Adrenal gland (tissue), 9 donors: ENCODE measurements at regions not wholly inside any gene's neighbourhood (a gene's known extent, or its start where the extent isn't known, plus 50 kb on each side); places are given as distances from the start of the nearest gene placed in this dataset.

Experiments used
- DNase-seq, 7 donors: peaks; one replicate each; pipeline ENCODE4 v3.0.0-alpha.2; 2019 to 2020
- H3K27ac ChIP-seq, 5 donors: fragments of 200-600 bp; sonication (generic) in 4 of 5; 1 replicate in 3 of 5; 2 replicates in 2 of 5; pipeline versions ENCODE4 v1.5.1 to v1.8.0; 2016 to 2020; ENCODE audit warnings: mild to moderate bottlenecking in 1 of 5
- H3K27me3 ChIP-seq: fragments of 200-600 bp; 2 replicates; pipeline ENCODE4 v1.8.0; 2021
- H3K36me3 ChIP-seq, 2 donors: fragments of 200-600 bp; replicated peaks in 1 of 2; 1 replicate in 1 of 2; 2 replicates in 1 of 2; pipeline versions ENCODE4 v1.5.1 to v1.8.0; 2018 to 2022
- H3K4me1 ChIP-seq, 2 donors: fragments of 200-600 bp; replicated peaks in 1 of 2; 1 replicate in 1 of 2; 2 replicates in 1 of 2; pipeline versions ENCODE4 v1.5.1 to v1.8.0; 2018 to 2021
- H3K4me3 ChIP-seq, 4 donors: fragments of 200-600 bp; sonication (generic) in 3 of 4; one replicate each; pipeline ENCODE4 v1.5.1; 2016 to 2018
- H3K9me3 ChIP-seq, 3 donors: fragments of 200-600 bp; sonication (generic) in 1 of 3; replicated peaks in 1 of 3; 1 replicate in 2 of 3; 2 replicates in 1 of 3; pipeline versions ENCODE4 v1.5.1 to v1.8.0; 2016 to 2021
- POLR2A ChIP-seq, 2 donors: fragments of 450-650 bp; IDR thresholded peaks; one replicate each; pipeline ENCODE4 v1.6.1; 2017; ENCODE audit warnings: antibody characterized with exemption in 2 of 2, mild to moderate bottlenecking in 2 of 2, moderate library complexity in 1 of 2
- WGBS, 4 donors: extraction: QIAGEN DNeasy Blood & Tissue Kit in 2 of 4; methylation state at CpG; one replicate each; pipeline versions ENCODE4 v1.1.5 to v1.1.7; 2013 to 2017; 5-methylcytosine and 5-hydroxymethylcytosine counted together
- intact Hi-C, 2 donors: fragments of 100-400 bp; cut with DNase I; formaldehyde crosslinking; loops; one replicate each; pipeline versions ENCODE4 v1.14.1 to v1.15.0; 2022 to 2023
- TF ChIP-seq, protein P1 (sequence below), 6 experiments: fragments of 450-650 bp in 4 of 6; fragments of 200-600 bp in 2 of 6; sonication (generic) in 1 of 6; IDR thresholded peaks; 1 replicate in 5 of 6; 2 replicates in 1 of 6; pipeline versions ENCODE4 v1.5.1 to v1.8.0; 2016 to 2021; ENCODE audit warnings: antibody characterized with exemption in 6 of 6, mild to moderate bottlenecking in 2 of 6, moderate library complexity in 1 of 6
- donor health status: healthy with polysubstance abuse.
- donor health status: Bipolar disorder and iron deficiency.
- donor health status: DM: yes; HTN: yes; CAD: no.
- donor health status: DM: no; HTN: no; CAD: no.
- donor health status: DM: no; HTN: no; CAD: no.

DNA sequence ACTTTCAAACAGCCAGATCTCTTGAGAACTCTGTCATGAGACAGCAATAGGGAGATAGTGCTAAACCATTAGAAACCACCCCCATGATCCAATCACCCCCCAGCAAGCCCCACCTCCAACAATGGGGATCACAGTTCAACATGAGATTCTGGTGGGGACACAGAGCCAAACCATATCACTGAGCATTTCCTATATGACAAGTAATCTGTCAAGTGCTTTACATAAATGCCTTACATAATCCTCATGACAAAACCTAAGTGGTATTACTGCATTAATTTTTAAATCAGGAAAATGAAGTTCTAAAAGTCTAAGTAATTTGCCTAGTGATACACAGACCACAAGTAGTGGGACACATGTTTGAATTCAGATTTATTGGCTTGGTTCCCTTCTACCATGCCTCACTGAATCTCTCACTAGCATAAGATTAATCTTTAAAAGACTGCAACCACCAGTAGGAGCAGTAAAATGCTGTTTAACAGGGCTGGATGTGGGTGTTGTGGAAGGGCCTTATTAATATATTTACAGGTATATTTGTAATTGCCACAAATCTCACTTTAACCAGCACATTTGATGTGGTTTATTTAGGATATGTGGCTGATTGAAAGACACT, 323.1 kb upstream of the FBXO33 start:
- intact Hi-C loops: no loop called here
- no peak for DNase-seq
- Histone ChIP-seq H3K36me3 (no peaks in the 10 kb centered on the region), H3K4me1 (no peaks in the 10 kb centered on the region), H3K9me3 (no peaks in the 10 kb centered on the region), H3K27me3 (no peaks in the 10 kb centered on the region), H3K27ac (no peak overlapping the region), H3K4me3 (no peak overlapping the region)
- TF ChIP-seq, protein P1, sequence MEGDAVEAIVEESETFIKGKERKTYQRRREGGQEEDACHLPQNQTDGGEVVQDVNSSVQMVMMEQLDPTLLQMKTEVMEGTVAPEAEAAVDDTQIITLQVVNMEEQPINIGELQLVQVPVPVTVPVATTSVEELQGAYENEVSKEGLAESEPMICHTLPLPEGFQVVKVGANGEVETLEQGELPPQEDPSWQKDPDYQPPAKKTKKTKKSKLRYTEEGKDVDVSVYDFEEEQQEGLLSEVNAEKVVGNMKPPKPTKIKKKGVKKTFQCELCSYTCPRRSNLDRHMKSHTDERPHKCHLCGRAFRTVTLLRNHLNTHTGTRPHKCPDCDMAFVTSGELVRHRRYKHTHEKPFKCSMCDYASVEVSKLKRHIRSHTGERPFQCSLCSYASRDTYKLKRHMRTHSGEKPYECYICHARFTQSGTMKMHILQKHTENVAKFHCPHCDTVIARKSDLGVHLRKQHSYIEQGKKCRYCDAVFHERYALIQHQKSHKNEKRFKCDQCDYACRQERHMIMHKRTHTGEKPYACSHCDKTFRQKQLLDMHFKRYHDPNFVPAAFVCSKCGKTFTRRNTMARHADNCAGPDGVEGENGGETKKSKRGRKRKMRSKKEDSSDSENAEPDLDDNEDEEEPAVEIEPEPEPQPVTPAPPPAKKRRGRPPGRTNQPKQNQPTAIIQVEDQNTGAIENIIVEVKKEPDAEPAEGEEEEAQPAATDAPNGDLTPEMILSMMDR (IDR thresholded peaks at IDR 0.05): no peak
- TF ChIP-seq POLR2A (IDR thresholded peaks at IDR 0.05): no peak

DNA sequence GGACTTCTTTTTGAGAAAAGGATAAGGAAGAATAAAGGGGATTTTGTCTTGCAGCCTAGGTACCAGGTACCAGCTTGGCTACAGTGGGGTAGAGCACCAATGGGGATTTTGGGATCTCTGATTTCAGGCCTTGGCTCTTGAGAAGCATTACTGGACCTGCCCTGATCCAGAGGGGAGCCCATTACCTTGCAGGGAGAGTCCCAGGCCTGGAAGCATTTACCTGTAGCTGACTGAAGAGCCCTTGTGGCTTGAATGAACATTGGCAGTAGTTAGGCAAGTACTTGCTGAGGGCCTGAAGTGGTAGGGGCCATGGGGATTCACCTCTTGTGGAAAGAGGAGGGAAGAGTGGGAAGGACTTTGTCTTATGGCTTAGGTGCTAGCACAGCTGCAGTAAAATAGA, 308.2 kb upstream of the FBXO33 start:
- no peak for DNase-seq
- H3K27ac ChIP-seq: no peak overlapping the region
- no peak for TF ChIP-seq POLR2A (IDR thresholded peaks at IDR 0.05)
- TF ChIP-seq, protein P1 (IDR thresholded peaks at IDR 0.05): no peak
- no peaks in the 10 kb centered on the region for H3K4me1 ChIP-seq
- intact Hi-C loops: no loop called here
- H3K9me3 ChIP-seq: no peaks in the 10 kb centered on the region
- H3K27me3 ChIP-seq: no peaks in the 10 kb centered on the region
- no peaks in the 10 kb centered on the region for H3K36me3 ChIP-seq
- H3K4me3 ChIP-seq: no peak overlapping the region

DNA sequence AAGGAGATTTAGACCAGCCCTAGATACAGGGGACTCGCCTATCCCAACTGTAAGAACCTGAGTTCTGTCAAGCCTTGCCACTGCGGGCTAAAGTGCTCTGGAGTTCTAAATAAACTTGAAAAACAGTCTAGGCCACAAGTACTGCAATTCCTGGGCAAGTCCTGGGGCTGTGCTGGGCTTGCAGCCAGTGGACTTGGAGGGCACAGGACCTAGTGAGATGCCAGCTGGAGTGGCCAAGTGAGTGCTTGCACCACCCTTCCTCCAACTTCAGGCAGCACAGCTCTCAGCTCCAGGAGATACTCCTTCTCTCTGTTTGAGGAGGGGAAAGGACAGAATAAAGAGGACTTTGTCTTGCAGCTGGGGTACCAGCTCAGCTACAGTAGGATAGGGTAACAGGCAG, 307.6 kb upstream of the FBXO33 start:
- Histone ChIP-seq H3K27ac (no peak overlapping the region), H3K9me3 (no peaks in the 10 kb centered on the region), H3K27me3 (no peaks in the 10 kb centered on the region), H3K4me3 (no peak overlapping the region), H3K36me3 (no peaks in the 10 kb centered on the region), H3K4me1 (no peaks in the 10 kb centered on the region)
- no peak for DNase-seq
- intact Hi-C loops: no loop called here
- TF ChIP-seq POLR2A (IDR thresholded peaks at IDR 0.05): no peak
- TF ChIP-seq, protein P1 (IDR thresholded peaks at IDR 0.05): no peak
- WGBS, 4 donors: 91 to 95% (median 94%) methylated on average over 2 of the region's 2 CpGs; no CpG with 5 or more reads in 1 of the 4 donors

DNA sequence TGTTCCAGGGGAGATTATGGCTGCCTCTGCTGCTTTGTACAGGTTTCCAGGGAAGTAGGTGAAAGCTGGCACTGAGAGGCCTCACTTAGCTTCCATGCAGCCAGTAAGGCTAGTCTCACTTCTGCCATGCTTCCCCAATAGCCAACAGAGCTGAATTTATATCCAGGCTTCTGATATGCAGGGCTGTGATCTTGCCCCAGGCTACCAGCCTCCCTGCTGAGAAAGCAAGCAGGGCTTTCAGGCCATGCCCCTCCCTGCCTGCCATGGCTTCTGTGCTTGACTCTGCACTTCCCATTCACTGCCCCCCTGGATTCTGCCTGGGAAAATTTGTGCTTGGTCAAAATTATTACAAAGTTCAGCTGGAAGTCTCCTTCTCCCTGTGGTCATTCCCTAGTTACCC, 302.1 kb upstream of the FBXO33 start:
- Histone ChIP-seq H3K9me3 (no peaks in the 10 kb centered on the region), H3K36me3 (no peaks in the 10 kb centered on the region), H3K27me3 (no peaks in the 10 kb centered on the region), H3K27ac (no peak overlapping the region), H3K4me3 (no peak overlapping the region), H3K4me1 (no peaks in the 10 kb centered on the region)
- no peak for TF ChIP-seq POLR2A (IDR thresholded peaks at IDR 0.05)
- TF ChIP-seq, protein P1 (IDR thresholded peaks at IDR 0.05): no peak
- no peak for DNase-seq
- intact Hi-C loops: no loop called here
